NCI-H2196 (cell line): ENCODE measurements at regions not wholly inside any gene's neighbourhood (a gene's known extent, or its start where the extent isn't known, plus 50 kb on each side); places are given as distances from the start of the nearest gene placed in this dataset.

Experiments used
- DNase-seq: peaks from one replicate; lab custom pipeline; 2025; ENCODE audit not compliant: unreplicated experiment; lab: John Stamatoyannopoulos, UW

- no peak for DNase-seq
Measured at GRCh38 chrX:76228499-76228898, 55.6 kb downstream of the PBDC1 start.

GRCh38 chrX:76248901-76249300, 76.0 kb downstream of the PBDC1 start:
- no peak for DNase-seq

- DNase-seq, result peak; percentile 4
Measured at GRCh38 chrX:76253432-76253831, 80.6 kb downstream of the PBDC1 start.

- DNase-seq, result peak; percentile 26
Measured at GRCh38 chrX:76279007-76279406, 106.1 kb downstream of the PBDC1 start.
